Spleen (tissue), 7 donors: ENCODE measurements at regions not wholly inside any gene's neighbourhood (a gene's known extent, or its start where the extent isn't known, plus 50 kb on each side); places are given as distances from the start of the nearest gene placed in this dataset.

Experiments
- POLR2A ChIP-seq, 3 donors: fragments of 450-650 bp; IDR thresholded peaks; one replicate each; pipeline ENCODE4 v1.5.1; 2017; ENCODE audit warnings: antibody characterized with exemption in 3 of 3, mild to moderate bottlenecking in 1 of 3
- POLR2AphosphoS5 ChIP-seq, 3 donors: sonication (generic); formaldehyde crosslinking; IDR thresholded peaks; one replicate each; pipeline ENCODE4 v1.5.1; 2017; ENCODE audit warnings: antibody characterized with exemption in 3 of 3
- TF ChIP-seq, protein P1 (sequence below), 11 experiments: fragments of 200-600 bp in 7 of 11; fragments of 450-650 bp in 4 of 11; sonication (generic) in 4 of 11; IDR thresholded peaks in 8 of 11; conservative IDR thresholded peaks in 3 of 11; 1 replicate in 7 of 11; 2 replicates in 4 of 11; pipeline versions ENCODE4 v1.4.0 to v1.8.0; 2016 to 2021; ENCODE audit warnings: antibody characterized with exemption in 11 of 11, inconsistent platforms in 4 of 11, mild to moderate bottlenecking in 1 of 11
- donor health status: DM: no; HTN: no; CAD: no; lungs with moderate emphysema.
- donor health status: DM: no; HTN: no; CAD: no.
- donor health status: DM: no; HTN: no; CAD: no.

DNA sequence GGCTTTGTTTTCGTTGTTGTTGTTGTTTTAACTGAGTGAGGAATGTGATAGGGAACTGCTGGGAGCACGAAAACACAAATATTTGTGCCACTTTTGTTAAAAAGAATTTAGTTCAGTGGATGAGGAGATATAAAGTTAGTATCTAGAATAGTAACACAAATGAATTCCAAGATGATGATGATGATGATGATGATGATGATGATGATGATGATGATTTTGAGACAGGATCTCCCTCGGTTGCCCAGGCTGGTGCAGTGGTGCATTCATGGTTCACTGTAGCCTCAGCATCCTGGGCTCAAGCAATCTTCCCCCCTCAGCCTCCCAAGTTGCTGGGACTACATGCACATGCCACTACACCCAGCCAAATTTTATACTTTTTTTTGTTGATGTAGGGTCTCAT lies 223.7 kb downstream of the DSEL start:
- TF ChIP-seq, protein P1, sequence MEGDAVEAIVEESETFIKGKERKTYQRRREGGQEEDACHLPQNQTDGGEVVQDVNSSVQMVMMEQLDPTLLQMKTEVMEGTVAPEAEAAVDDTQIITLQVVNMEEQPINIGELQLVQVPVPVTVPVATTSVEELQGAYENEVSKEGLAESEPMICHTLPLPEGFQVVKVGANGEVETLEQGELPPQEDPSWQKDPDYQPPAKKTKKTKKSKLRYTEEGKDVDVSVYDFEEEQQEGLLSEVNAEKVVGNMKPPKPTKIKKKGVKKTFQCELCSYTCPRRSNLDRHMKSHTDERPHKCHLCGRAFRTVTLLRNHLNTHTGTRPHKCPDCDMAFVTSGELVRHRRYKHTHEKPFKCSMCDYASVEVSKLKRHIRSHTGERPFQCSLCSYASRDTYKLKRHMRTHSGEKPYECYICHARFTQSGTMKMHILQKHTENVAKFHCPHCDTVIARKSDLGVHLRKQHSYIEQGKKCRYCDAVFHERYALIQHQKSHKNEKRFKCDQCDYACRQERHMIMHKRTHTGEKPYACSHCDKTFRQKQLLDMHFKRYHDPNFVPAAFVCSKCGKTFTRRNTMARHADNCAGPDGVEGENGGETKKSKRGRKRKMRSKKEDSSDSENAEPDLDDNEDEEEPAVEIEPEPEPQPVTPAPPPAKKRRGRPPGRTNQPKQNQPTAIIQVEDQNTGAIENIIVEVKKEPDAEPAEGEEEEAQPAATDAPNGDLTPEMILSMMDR (IDR thresholded peaks at IDR 0.05 in 8 of 11, conservative IDR thresholded peaks at IDR 0.05 in 3 of 11): no peak
- TF ChIP-seq POLR2A (IDR thresholded peaks at IDR 0.05): no peak
- TF ChIP-seq POLR2AphosphoS5 (IDR thresholded peaks at IDR 0.05): no peak
